ENCODE measurements at regions not wholly inside any gene's neighbourhood (a gene's known extent, or its start where the extent isn't known, plus 50 kb on each side); places are given as distances from the start of the nearest gene placed in this dataset.

- peak; percentile 15 for DNase-seq
Measured at GRCh38 chr6:48476257-48476656, 365.3 kb upstream of the PTCHD4 start.

DNA sequence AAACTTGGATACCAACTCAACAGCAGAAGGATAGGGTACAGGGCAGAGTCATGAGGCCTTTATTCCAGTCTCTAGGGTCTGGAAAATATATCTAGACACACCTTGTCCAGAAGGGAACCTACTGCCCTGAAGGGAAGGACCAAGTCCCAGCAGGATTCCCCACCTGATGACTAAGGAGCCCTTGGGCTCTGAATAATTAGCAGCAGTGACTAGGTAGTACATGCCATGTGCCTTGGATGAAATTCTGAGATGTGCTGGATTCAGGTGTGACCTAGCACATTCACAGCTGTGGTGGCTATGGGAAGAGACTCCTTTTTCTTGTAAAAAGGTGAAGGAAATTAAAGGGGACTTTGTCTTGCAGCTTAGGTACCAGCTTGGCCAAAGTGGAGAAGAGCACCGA is 364.3 kb upstream of the PTCHD4 start:
- no peak for DNase-seq

- DNase-seq = no peak
Measured at GRCh38 chr6:48474830-48475229, 363.8 kb upstream of the PTCHD4 start.

DNA sequence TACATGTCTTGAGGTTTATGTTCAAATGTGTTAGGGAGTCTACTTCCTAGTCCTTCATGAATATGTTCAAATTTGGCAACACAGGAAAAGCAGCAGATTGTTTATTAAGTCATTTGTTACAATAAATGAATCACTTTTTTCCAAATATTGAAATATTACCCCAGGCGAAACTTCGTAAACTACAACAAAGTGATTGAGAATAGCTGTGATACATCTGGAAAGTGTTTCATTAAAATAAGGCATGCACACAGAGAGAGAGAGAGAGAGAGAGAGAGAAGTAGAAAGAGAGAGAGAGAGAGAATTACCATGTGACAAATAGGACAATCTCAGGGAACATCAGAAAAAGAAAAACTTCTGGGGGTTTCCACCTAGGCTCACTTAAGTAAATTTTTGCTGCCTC is 363.1 kb upstream of the PTCHD4 start:
- DNase-seq = no peak

GRCh38 chr6:48472535-48472934 is 361.5 kb upstream of the PTCHD4 start:
- no peak for DNase-seq

DNA sequence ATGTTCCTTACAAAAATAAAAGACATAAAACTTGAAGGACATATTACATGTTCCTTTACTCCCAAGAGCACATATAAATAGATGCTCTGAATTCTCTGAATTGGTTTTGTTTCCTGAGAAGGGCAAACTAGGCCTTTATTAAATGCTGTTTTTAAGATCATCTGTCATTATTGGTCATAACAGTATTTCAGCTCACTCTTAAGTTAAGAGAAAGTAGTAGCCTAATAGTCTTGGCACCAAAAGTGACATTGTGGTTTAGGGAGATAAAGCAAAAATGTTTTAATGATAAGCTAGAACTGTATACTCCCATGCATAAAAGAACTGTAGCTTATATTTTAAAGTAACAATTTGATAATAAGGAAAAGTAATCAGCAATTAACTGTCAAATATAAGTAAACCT is 361.1 kb upstream of the PTCHD4 start:
- no peak for DNase-seq

DNA sequence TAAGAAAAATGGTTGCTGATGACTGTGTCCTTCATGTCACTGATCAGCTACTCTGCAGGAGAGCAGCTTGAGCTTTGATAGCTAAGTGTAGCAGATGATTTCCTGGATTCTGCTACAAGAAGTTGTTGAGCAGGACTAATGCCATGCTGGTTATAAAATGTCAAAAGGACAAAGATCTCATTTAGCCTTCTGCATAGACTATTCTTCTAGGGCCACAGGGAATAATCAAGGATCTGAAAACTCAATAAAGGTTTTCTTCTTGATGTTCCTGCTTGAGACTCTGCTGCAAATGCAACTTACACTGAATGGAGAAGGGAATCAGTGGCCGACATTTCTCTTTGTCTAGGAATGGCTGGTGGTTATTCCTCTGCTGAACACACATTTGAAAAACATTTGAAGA is 360.3 kb upstream of the PTCHD4 start:
- DNase-seq = no peak

DNA sequence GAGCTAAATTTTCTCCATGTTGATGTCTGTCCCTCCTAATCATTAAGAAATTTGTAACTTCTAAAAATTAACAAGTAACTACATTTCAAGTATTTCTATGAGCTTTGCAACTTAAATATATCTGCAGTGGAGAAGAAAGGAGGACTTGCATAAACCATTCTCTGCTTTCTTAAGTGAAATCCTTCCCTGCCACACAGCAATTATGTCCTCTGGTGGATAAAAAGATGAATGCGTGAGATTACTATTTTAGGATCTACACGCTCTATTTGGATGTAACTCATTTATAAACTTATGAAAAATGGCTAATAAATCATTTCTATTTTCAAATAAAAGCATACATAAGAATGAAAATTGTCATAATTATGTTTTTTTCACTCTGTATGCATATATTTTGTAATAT is 338.0 kb upstream of the PTCHD4 start:
- DNase-seq = no peak

DNA sequence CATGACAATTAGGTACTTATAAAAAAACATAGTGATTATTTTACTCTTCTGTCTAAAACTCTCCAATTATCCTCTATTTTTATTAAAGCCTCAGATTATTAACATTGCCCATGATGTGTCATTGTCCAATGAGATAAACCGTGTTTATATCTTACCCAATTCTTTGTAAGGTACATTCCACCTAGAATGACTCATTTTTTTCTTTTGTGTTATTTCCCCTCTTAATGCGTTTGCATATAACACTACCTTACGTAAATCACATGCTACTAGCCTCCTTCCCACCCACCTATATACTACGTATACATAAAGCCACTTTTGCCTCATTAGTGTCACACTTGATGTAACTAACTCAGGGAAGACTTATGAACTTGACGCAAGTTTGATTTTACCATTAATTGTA is 336.3 kb upstream of the PTCHD4 start:
- no peak for DNase-seq

- no peak for DNase-seq
Measured at GRCh38 chr6:48429610-48430009, 318.6 kb upstream of the PTCHD4 start.

GRCh38 chr6:48429021-48429420 is 318.0 kb upstream of the PTCHD4 start:
- no peak for DNase-seq

- no peak for DNase-seq
Measured at GRCh38 chr6:48426636-48427035, 315.6 kb upstream of the PTCHD4 start.

DNA sequence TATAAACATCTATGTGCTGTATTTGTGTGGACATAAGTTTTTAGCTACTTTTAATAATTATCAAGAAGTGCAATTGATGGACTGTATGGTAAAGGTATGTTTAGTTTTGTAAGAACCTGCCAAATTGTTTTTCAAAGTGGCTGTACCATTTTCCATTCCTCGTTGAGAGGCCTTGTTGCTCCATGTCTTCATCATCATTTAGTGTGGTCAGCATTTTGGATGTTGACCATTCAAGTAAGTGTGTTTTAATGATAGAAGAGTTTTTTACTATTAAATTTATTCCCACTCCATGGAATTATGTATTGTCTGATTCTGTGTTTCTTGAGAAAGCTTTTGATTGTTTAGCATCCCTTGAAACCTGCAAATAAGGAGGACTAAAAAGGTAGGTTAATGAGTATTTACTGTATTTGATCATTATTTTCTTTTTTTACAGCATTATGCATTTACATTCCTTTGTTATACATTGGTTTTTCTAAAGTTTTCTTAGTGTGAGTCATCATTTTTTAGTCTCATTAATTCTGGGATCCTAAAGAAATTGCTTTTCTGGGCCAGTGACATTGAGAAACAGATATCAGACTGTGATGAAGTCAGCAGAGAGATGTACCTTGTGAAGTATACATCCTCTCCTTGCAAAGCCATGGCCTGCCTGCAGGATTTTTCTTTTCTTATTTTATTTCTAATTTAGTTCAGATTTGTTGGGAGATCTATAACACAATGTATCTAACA is 312.8 kb upstream of the PTCHD4 start:
- DNase-seq = no peak

DNA sequence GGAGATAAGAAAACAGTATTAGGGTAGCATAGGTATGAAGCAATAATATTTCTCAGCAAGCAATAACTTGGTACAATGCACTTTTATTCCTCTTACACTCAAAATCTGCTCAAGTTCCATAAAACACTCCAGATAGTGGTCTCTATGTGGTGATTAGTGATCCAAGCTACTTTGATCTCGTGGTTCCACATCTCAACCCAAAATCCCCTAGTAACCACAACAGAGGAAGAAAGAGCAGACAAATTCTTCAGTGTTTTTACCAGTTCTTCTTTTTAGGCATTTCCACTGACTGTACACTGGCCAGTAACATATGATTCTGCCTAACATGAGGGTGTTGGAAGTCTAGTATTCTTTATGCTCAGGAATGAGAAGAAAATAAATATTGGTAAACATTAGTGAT is 309.0 kb upstream of the PTCHD4 start:
- DNase-seq = no peak

DNA sequence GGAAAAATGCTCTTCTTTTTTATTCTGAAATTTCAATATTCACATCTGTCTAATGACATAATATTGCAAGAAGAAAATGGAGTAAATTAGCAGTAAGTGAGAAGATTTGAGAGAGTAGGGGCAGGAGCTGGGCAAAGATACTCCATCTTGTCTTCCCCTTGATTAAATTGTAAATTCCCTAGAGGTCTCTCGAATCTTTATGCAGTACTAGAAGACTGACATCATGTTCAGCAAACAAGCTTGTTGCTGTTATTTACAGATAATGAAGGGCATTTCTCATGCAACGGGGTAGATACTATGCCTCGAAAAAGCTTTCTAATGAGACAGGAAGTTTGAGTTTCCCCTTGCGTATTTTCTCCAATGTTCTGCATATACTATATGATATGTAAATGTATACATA is 306.9 kb upstream of the PTCHD4 start:
- DNase-seq = no peak

DNA sequence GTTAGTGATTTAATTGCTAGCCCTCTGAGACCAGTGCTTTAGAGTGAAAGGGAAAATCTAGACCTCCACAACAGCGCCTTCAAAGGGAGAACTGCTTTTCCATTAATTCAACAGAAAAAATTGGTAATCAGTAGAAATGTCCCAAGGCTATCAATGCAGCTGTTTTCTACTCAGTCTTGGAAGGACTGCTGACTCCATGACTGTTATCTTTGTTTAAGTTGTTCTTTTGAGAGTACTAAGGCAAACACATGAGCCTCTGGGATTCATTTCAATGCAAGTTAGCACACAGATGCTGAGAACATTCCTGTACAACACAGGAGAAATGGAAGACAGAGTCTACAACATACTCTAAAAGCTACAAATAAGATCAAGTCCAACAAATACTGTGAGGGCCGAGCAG is 301.7 kb upstream of the PTCHD4 start:
- DNase-seq = no peak

GRCh38 chr6:48404927-48405326 is 293.9 kb upstream of the PTCHD4 start:
- DNase-seq = no peak

GRCh38 chr6:48403587-48403986 is 292.6 kb upstream of the PTCHD4 start:
- DNase-seq = no peak

DNA sequence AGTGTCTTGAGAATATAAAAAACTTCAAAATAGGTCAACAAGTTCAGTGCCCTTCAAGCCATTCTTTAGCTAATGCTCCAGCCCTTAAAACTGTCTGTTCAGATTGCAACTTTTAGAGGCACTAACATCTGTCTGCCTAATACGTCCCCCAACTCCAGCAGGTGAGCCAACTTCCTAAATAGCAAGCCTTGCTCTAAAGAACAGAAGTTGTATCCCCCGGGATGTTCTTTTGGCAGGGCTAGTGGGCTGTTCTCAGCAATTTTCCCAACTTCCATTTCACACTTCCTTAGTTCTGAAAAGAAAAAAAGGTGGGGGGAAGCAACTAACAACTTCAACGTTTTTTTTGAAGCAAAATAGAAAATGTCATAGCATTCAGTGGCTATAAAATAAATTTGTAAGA is 290.0 kb upstream of the PTCHD4 start:
- DNase-seq = no peak

DNA sequence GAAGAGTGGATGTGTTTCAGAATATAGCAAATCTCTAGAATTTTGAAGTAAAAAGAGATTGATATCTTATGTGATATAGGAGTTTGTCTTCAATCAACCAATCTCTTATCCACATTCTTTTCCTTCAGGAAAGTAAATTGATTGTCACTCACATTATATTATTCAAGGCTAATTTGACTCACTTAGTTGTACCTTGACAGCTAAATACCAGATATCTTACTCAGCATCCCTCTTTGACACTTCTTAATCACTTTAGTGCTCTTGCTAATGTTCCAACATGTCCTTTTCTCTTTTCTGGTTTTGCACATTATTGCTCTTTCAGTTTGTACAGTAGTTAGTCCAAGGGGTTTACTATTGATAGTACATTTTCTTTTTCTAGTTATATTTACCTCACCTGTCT is 286.9 kb upstream of the PTCHD4 start:
- DNase-seq = no peak

- no peak for DNase-seq
Measured at GRCh38 chr6:48389146-48390043, 278.4 kb upstream of the PTCHD4 start.

DNA sequence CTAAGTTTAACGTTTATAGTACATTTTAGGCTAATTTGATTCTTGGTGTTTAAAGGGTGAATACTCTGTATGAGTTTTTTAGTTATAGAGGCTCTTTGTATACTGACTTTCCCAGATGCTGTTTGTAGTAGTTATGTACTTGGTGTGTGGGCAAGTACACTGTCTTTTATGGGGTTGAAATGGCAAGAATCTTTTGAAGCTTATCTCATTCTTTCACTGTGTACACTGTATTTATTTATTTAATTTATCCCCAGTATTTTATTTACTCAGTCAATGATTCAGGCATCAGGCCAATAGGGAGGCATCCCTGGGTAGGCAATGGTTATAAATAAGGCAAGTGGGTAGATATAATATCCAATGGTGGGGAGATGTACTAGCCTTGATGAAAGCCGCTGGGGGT is 277.0 kb upstream of the PTCHD4 start:
- no peak for DNase-seq

DNA sequence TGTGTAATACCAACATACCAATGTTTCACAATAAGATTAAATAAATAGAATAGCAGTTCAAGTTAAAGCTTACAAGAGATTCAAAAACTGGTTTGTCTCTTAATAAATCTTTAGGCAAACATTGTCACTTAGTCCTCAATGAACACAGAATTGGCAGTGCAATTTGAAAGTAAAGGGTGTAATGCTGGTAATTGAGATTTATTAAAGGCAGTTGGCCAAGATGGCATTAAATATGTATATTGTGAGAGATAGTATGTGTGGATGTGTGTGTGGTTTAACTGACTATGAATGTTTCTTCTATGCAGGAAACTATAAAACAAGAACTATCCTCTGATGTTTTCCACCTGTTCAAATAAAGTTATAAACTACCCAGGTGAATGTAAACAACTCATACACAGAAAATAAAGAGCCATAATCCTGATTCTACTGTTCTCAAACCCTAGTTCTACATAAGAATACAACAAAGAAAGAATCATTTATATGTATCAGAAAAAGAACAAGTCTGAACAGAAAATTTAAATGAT is 267.9 kb upstream of the PTCHD4 start:
- no peak for DNase-seq

GRCh38 chr6:48377115-48377514 is 266.1 kb upstream of the PTCHD4 start:
- DNase-seq = no peak

Measured in NCI-H82 (cell line).